Lung microvascular endothelial cell (primary cell): ENCODE measurements at regions not wholly inside any gene's neighbourhood (a gene's known extent, or its start where the extent isn't known, plus 50 kb on each side); places are given as distances from the start of the nearest gene placed in this dataset.

Experiments
- DNase-seq, 2 donors: peaks; one replicate each; pipeline versions ENCODE4 v3.0.0 to v3.0.0-alpha.2; 2010; ENCODE audit warnings: low read depth in 2 of 2

- DNase-seq = peak; percentile 74 to 76
These were observed 52.3 kb upstream of the IFNGR1 start for GRCh38 chr6:137271245-137272183.

GRCh38 chr6:137269803-137270202 is 50.6 kb upstream of the IFNGR1 start:
- DNase-seq = no peak

- no peak for DNase-seq
These were observed 50.2 kb upstream of the IFNGR1 start for GRCh38 chr6:137269347-137269746.
